Peyer's patch (tissue), 4 donors: ENCODE measurements at regions not wholly inside any gene's neighbourhood (a gene's known extent, or its start where the extent isn't known, plus 50 kb on each side); places are given as distances from the start of the nearest gene placed in this dataset.

Experiments used
- DNase-seq, 3 donors: peaks; one replicate each; pipeline ENCODE4 v3.0.0-alpha.2; 2017 to 2019
- H3K27ac ChIP-seq, 4 donors: fragments of 200-600 bp; sonication (generic); one replicate each; pipeline ENCODE4 v1.5.1; 2016 to 2019
- H3K27me3 ChIP-seq, 2 donors: fragments of 200-600 bp; sonication (generic); one replicate each; pipeline ENCODE4 v1.5.1; 2019
- H3K36me3 ChIP-seq, 3 donors: fragments of 200-600 bp; sonication (generic); one replicate each; pipeline ENCODE4 v1.5.1; 2016 to 2019
- H3K4me1 ChIP-seq, 4 donors: fragments of 200-600 bp; sonication (generic); one replicate each; pipeline ENCODE4 v1.5.1; 2016 to 2019
- H3K4me3 ChIP-seq, 4 donors: fragments of 200-600 bp; sonication (generic); 1 replicate in 3 of 4; 2 replicates in 1 of 4; pipeline ENCODE4 v1.5.1; 2016 to 2019; ENCODE audit warnings: mild to moderate bottlenecking in 1 of 4
- H3K9me3 ChIP-seq, 4 donors: fragments of 200-600 bp; sonication (generic); one replicate each; pipeline ENCODE4 v1.5.1; 2016 to 2019; ENCODE audit warnings: mild to moderate bottlenecking in 1 of 4
- CTCF ChIP-seq, 6 experiments: fragments of 450-650 bp in 4 of 6; fragments of 200-600 bp in 2 of 6; sonication (generic) in 1 of 6; IDR thresholded peaks; one replicate each; pipeline ENCODE4 v1.5.1; 2017 to 2019; ENCODE audit warnings: antibody characterized with exemption in 6 of 6, mild to moderate bottlenecking in 3 of 6, moderate library complexity in 1 of 6
- POLR2A ChIP-seq, 2 donors: fragments of 450-650 bp; IDR thresholded peaks; one replicate each; pipeline ENCODE4 v1.5.1; 2017; ENCODE audit warnings: antibody characterized with exemption in 2 of 2, mild to moderate bottlenecking in 2 of 2, moderate library complexity in 2 of 2

- no peaks in the 10 kb centered on the region for H3K36me3 ChIP-seq
- DNase-seq = no peak
- no peak overlapping the region for H3K27ac ChIP-seq
- no peak overlapping the region for H3K4me3 ChIP-seq
- H3K9me3 ChIP-seq = no peaks in the 10 kb centered on the region
- TF ChIP-seq CTCF (IDR thresholded peaks at IDR 0.05) (no peak), POLR2A (IDR thresholded peaks at IDR 0.05) (no peak)
- H3K27me3 ChIP-seq = no peaks in the 10 kb centered on the region
- H3K4me1 ChIP-seq = no peaks in the 10 kb centered on the region
Measured at GRCh38 chr13:73842626-73843025, 291.6 kb downstream of the KLF12 start.

DNA sequence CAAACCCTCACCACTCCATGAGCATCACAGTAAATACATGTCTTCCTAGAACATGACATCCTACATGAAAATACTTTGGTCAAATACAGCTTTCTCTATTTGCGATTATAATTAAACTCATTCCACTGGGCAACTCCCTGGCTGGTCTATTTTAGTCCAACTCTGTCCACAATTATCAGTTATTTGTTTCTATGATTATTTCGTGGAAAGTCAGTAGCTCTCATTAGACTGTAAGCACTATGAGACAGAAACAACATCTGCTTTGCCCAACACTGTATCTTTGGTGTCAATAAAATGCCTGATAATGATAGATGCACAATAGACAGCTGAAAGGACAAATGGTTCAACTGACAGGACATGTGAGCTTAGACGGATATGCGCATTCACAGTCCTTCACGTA lies 292.0 kb downstream of the KLF12 start:
- no peak for TF ChIP-seq CTCF (IDR thresholded peaks at IDR 0.05)
- no peak for TF ChIP-seq POLR2A (IDR thresholded peaks at IDR 0.05)

GRCh38 chr13:73837147-73837546 lies 297.1 kb downstream of the KLF12 start:
- Histone ChIP-seq H3K9me3 (no peaks in the 10 kb centered on the region), H3K4me1 (no peaks in the 10 kb centered on the region), H3K27ac (no peak overlapping the region), H3K27me3 (no peaks in the 10 kb centered on the region), H3K36me3 (no peaks in the 10 kb centered on the region), H3K4me3 (no peak overlapping the region)
- no peak for DNase-seq
- TF ChIP-seq CTCF (IDR thresholded peaks at IDR 0.05) (no peak), POLR2A (IDR thresholded peaks at IDR 0.05) (no peak)

More for the DNA sequence above, 292.0 kb downstream of the KLF12 start:
- Histone ChIP-seq H3K27ac (no peak overlapping the region), H3K36me3 (no peaks in the 10 kb centered on the region), H3K27me3 (no peaks in the 10 kb centered on the region), H3K9me3 (no peaks in the 10 kb centered on the region), H3K4me1 (no peaks in the 10 kb centered on the region), H3K4me3 (no peak overlapping the region)
- no peak for DNase-seq

DNA sequence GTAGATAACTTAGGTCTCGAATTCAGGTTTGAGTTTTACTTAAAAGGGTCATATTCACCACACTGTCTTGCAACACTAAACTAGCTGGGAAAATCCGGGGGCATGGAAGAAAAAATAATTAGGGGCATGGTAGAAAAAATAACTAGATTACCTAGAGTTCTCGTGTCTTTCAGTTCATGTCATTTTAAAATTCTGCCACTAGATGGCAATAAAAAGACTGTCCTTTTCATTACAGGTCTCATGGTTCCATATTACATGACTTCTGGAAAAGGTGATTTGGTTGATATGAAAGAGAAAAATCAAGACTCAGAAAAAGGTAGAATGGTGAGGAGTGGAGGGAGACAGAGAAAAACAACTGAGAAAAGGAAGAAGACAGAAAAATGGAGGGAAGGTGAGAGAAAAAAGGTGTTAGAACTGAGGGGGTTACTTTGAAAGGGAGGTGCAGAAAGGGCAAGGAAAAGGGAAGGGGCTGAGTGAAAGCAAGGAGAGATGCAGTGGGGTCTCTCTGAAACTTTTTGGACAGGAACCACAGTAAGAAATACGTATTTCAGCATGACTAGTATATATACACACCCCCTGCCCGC lies 299.0 kb downstream of the KLF12 start:
- H3K4me3 ChIP-seq = no peak overlapping the region
- H3K27me3 ChIP-seq = no peaks in the 10 kb centered on the region
- DNase-seq = no peak
- no peak overlapping the region for H3K27ac ChIP-seq
- H3K9me3 ChIP-seq = no peaks in the 10 kb centered on the region
- no peaks in the 10 kb centered on the region for H3K4me1 ChIP-seq
- no peak for TF ChIP-seq POLR2A (IDR thresholded peaks at IDR 0.05)
- peak; percentile 53 to 81 (median 71) for TF ChIP-seq CTCF (IDR thresholded peaks at IDR 0.05)
- H3K36me3 ChIP-seq = no peaks in the 10 kb centered on the region

DNA sequence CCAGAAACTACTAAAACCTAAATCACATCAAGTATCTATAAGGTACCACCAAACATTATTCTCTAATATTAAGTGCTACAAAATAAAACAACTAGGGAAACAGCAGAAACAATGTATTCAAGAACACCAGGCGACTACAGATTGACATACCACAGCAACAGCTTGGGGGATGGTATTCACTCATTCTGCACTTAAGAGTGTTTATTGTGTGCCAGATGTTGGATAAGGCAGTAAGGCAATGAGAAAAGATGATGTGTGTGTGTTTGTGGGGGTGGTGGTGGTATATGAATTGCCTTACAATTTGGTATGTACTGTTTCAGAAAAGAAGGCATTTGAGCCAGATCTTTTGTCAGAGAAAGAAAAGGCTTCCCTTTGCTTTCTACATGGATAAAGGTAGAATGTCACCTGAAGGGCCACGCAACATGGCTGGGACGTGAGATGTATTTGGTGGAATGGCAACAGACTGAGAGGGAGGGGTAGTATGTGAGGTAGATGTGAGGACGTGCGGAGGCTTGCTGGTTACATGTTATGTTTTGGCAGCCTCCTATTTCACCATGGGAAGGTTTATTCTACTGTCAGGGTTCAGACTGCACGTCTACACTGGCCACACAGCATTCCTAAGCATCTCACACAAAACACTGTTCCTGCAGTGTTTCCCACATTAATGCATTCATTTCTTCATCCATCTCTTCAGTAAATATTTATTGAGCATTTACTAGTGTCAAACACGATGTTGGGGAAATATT lies 300.7 kb downstream of the KLF12 start:
- Histone ChIP-seq H3K4me3 (no peak overlapping the region), H3K4me1 (no peaks in the 10 kb centered on the region), H3K9me3 (no peaks in the 10 kb centered on the region), H3K36me3 (no peaks in the 10 kb centered on the region), H3K27me3 (no peaks in the 10 kb centered on the region), H3K27ac (no peak overlapping the region)
- no peak for TF ChIP-seq POLR2A (IDR thresholded peaks at IDR 0.05)
- DNase-seq = no peak

DNA sequence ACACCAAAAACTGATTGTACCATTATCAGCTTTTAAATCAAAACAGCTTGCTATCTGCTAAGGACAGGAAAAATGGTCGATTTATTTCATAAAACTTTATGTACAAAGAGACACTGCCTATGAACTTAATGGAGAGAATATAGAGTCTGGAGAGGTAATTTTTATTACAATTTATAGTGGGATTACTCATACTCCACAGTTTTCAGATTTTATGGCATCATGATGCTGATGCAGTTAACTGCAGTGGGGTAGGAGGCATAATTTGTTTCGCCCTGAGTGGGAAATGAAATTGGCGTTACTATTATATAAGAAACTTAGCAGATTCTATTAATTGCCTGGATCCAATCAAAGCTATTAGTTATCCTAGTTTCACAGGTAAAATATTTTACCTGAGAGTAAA lies 301.4 kb downstream of the KLF12 start:
- no peaks in the 10 kb centered on the region for H3K36me3 ChIP-seq
- no peak overlapping the region for H3K27ac ChIP-seq
- no peaks in the 10 kb centered on the region for H3K4me1 ChIP-seq
- H3K27me3 ChIP-seq = no peaks in the 10 kb centered on the region
- DNase-seq = no peak
- no peaks in the 10 kb centered on the region for H3K9me3 ChIP-seq
- H3K4me3 ChIP-seq = no peak overlapping the region
- TF ChIP-seq POLR2A (IDR thresholded peaks at IDR 0.05) = no peak
- no peak for TF ChIP-seq CTCF (IDR thresholded peaks at IDR 0.05)
